ENCODE measurements at regions not wholly inside any gene's neighbourhood (a gene's known extent, or its start where the extent isn't known, plus 50 kb on each side); places are given as distances from the start of the nearest gene placed in this dataset.

- intact Hi-C loops (cut with micrococcal nuclease; ENCODE audit: unreplicated experiment): no loop called here
- Histone ChIP-seq H3K9me3 (ENCODE audit: low read length) (no peaks in the 10 kb centered on the region), H3K27me3 (ENCODE audit: control insufficient read depth in 1 of 2, insufficient read depth in 2 of 2, low read length in 2 of 2) (peaks cover 0 to 36% of the 10 kb centered on the region in 2 experiments; a peak in 2 of 5 replicates), H3K4me3 (replicated peaks in 1 of 3; ENCODE audit: insufficient read depth in 1 of 3, low read depth in 2 of 3, low read length in 3 of 3) (no peak overlapping the region), H3K79me2 (ENCODE audit: insufficient read depth, low read length) (no peaks in the 10 kb centered on the region), H3K36me3 (replicated peaks in 1 of 2; ENCODE audit: control insufficient read depth in 1 of 2, insufficient read depth in 2 of 2, low read length in 2 of 2) (no peaks in the 10 kb centered on the region), H4K20me1 (ENCODE audit: insufficient read depth, low read length) (no peaks in the 10 kb centered on the region), H3K4me1 (ENCODE audit: insufficient read depth, low read length) (peaks cover 16% of the 10 kb centered on the region), H3K4me2 (ENCODE audit: low read depth, low read length) (no peak overlapping the region), H3K9ac (ENCODE audit: insufficient read depth, low read depth, low read length) (no peak overlapping the region), H3K27ac (ENCODE audit: extremely low read length, insufficient read depth, low read length) (no peak overlapping the region), H2AFZ (ENCODE audit: low read length) (no peak overlapping the region)
- TF ChIP-seq KDM4B (CRISPR knock-in tag; IDR thresholded peaks at IDR 0.05) (no peak), ZNF549 (CRISPR knock-in tag; IDR thresholded peaks at IDR 0.05) (no peak), HNRNPL (IDR thresholded peaks at IDR 0.05; ENCODE audit: low read depth, low read length) (no peak), HNRNPUL1 (IDR thresholded peaks at IDR 0.05; ENCODE audit: low read depth, low read length) (no peak), GABPB1 (CRISPR knock-in tag; IDR thresholded peaks at IDR 0.05) (no peak), ZHX1 (CRISPR knock-in tag; IDR thresholded peaks at IDR 0.05; ENCODE audit: low read depth) (no peak), PAWR (CRISPR knock-in tag; IDR thresholded peaks at IDR 0.05; ENCODE audit: borderline replicate concordance) (no peak)
- no TSS peak for BruUV-seq (replicated peaks)
- DNase-seq (ENCODE audit: low spot score): no peak
- ATAC-seq: no peak
- POLR2A ChIA-PET: no interaction called here
- FAIRE-seq: no peak
- CTCF ChIA-PET (ENCODE audit: low intra/inter-chr PET ratio, low total read pairs): no interaction called here
- 54% methylated on average over 16 of the region's 20 CpGs for WGBS (ENCODE audit: low lambda C conversion rate)
- in situ Hi-C loops (cut with HindIII; ENCODE audit: extremely low pct_ligation_motif_present, low pct_unique_long_range_greater_than_20kb): no loop called here
Observed at GRCh38 chr14:99344051-99344758, 72.2 kb upstream of the BCL11B start.

Data from HepG2 (cell line).